ENCODE measurements at regions not wholly inside any gene's neighbourhood (a gene's known extent, or its start where the extent isn't known, plus 50 kb on each side); places are given as distances from the start of the nearest gene placed in this dataset.
A peak's percentile ranks its signal among the peaks of the same experiment; 100 is the strongest.
"Not testable (repeated sequence)": the region's sequence is repeated elsewhere in the genome, so short reads cannot be mapped to it uniquely, and the experiment has no call there.

DNA sequence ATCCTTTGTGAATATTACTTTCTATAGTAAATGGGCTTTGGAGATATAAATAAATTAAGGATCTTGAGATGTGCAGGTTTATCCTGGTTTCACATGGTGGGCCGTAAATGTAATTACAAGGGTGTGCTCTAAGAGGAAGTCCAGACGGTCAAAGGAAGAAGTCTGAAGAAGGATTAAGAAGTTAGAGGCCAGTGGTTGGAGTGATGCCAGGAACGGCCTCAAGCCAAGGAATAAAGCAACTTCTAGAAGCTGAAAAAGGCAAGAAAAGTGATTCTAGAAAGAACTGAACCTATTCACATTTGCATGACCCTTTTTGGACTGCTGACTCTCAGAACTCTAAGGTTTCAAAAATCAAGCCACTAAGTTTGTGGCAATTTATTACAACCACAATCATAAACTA lies 981.3 kb upstream of the ALCAM start:
- no peak for DNase-seq

DNA sequence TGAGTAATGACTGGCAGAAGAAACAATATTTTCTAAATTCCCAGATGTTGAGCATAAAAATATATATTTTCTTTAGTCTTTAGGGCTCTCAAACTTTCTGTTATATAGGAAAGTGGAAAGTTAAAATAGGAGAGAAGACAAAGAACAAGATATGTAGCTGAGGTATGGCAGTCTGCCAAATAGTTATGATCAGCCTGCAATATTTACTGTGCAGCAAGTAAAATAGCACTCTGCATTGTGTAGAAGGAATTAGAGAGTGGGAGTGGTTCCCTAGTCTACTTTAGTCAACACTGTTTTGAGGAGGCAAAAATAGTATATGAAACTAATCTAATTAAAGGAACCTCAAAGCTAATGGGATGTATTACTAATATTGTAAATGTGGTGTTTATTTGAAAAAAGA lies 978.1 kb upstream of the ALCAM start:
- DNase-seq, result peak; percentile 24

DNA sequence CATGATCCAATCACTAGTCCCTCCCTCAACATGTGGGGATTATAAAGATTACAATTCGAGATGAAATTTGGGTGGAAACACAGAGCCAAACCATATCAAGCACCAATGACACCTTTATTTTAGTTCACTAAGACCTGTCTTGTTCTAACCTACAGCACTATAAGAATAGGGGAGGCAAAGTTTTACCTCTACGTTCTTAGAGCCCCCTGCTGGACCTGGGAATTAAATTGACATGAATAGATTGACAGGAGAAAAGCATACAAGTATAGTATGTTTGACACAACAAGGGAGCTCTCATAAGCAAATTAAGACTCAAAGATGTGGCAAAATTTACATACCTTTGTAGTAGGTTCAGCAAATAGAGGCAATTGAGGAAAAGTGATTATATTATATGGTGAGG lies 974.4 kb upstream of the ALCAM start:
- DNase-seq, result no peak

DNA sequence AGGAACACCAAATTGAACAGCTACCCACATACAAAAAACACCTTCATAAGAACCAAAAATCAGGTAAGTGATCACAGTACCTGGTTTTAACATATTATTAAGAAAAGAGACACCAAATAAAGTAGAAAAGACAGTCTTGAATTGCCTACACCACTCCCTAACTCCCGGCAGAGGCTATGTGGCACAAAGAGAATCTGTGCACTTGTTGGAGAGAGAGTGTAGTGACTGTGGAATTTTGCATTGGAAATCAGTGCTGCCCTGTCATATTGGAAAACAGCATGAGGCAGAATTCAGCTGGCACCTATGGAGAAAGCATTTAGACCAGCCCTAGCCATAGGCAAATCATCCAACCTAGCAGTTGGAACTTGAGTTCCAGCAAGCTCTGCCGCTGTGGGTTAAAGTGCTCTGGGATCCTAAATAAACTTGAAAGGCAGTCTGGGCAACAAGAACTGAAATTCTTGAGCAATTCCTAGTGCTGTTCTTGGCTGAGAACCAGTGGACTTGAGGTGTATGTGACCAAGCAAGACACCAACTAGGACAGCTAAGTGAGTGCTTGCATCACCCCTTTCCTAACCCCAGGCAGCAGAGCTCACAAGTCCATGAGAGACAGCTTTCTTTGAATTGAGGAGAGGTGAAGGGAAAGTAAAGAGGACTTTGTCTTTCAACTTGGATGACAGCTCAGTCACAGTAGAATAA lies 969.6 kb upstream of the ALCAM start:
- no peak for DNase-seq

DNA sequence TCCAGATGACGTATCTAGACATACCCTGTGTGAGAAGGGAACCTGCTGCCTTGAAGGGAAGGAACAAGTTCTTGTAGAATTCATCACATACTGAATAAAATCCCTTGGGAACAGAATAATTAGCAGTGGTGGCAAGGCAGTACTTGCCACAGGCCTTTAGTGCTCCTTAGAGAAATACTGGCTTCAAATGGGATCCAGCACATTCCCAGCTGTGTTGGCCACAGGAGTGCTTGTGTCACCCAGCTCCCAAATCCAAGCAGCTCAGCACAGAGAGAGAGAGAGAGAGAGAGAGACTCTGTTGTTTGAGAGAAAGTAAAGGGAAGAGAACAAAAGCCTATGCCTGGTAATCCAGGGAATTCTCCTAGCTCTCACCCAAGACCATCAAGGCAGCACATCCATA lies 969.0 kb upstream of the ALCAM start:
- no peak for DNase-seq

DNA sequence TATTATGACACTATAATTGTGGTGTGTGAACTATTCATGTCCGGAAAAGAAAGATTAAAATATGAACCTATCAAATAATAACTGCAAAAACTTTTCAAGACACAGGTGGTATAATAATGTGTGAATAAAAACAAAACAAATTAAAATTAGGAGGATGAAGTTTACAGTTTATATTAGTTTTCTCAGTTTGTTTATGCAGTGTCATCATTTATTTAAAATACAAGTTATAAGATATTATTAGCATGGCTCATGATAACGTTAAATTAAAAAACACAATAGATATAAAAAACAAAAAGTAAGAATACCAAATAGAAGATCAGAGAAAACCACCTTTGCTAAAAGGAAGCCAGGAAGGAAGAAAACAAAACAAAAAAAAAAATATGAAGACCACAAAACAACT lies 963.8 kb upstream of the ALCAM start:
- no peak for DNase-seq

DNA sequence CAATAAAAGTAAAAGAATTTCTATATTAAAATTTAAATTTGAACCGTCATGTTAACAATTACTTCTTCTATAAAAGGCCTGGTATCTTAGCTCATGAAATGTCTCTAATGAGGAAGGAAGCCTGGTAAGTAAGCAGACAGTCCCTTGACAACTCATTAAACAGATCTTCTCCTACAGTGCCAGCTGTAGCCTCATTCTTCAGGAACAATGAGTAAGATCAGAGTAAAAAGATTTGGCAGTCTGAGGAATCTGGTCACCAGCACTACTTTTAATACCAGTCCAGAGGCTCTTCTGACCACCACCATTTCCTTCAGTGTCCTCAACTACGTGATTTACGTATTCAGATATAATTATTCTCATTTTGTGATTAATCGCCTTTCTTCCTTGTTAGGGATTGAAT lies 955.0 kb upstream of the ALCAM start:
- DNase-seq, result no peak

DNA sequence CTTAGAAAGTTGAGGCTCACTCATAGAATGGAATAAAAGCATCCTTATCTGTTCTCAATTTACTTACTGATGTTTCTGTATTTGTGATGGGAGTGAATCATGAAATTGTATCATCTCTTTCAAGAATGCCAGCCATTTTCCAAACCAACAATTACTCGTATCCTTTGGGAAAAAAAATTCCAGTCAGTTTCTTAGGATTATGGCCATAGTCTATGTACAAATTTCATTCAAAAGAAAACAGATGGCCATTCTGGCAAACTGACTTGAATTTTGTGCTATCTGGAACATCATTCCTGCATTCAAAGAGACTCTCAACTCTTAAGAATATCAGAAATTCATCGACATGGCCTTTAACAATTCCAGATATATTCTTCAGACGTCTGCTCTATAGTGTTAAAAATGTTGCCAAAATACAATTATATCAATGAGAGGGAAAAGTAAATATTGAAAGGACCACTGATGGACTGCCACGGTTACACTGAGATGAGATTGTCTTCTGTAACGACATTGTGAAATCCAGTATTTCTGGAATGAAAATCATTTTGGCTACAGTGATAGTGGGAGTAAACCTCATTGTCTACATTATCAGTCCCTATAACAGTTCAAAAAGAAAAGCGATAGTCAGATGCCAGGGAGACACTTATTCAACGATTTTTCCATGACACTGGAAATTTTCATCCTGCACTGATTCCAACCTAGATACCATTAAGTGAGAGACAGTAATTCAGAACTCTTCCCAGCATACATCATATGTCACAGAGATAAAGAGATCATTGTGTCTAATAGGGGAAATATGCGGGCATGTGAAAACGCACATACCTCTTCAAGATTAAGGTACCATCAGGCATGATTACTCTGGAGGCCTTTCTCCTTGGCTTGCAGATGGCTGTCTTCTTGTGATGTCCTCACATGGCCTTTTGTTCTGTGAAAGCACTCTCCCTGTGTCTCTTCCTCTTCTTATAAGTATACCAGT lies 953.8 kb upstream of the ALCAM start:
- DNase-seq, result no peak

DNA sequence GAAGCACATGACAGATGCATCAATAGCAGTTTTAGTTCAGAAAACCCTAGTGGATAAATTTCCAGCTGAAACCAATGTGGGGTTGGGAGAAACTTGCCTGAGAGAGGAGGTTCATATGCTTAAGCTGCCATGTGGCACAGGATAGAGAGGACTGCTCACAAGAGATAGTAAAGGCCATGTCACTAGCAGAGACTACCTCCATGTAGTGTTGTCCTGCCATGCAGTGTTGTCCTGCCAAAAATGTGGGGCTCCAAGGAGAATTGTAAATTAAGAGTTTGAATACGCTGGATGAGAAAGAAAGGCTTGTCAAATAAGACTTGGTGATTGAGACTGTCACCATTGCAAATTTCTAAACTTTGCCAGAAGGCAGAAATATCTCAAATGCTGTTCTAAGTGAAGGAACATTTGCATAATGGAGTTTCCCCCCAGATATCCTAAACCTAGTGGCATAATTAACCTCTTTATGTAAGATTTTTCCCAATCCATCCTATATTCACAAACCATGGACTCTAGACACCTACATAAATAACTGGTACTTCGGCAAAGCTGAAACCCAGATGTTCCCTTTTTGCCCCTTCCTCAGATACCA lies 938.3 kb upstream of the ALCAM start:
- no peak for DNase-seq

DNA sequence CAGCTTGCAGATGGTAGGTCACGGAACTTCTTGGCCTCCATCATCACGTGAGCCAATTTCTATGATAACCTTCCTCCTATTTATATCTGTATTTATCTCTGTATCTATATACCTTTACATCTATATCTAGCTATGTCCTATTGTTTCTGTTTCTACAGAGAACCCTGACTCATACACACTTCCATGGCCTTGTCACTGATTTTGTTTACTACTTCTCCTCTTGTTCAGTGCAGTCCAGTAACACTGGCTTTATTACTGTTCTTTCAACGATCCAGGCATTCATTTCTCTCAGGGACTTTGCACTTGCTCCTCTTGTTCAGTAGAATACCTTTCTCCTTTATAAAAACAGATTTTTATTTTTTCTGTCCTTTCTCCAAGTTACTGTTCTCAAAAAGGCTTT lies 937.0 kb upstream of the ALCAM start:
- DNase-seq, result no peak

DNA sequence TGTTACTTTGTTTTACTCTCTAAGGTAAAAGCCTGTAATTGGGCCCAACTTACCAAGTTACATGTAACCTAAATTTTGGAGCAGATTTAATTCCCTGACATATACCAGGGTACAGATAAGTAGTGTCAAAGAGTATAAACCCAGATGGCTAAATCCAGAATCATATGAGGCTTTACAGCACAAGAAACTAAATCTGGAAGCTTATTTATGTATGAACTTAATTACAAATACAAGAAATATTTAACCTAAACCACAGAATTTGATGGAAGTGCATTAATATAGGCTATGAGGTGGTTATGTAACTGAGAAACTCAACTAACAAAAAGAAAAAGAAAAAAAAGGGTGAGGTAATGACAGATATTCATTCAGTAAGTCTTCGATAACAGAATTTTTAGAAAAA lies 930.2 kb upstream of the ALCAM start:
- DNase-seq, result no peak

DNA sequence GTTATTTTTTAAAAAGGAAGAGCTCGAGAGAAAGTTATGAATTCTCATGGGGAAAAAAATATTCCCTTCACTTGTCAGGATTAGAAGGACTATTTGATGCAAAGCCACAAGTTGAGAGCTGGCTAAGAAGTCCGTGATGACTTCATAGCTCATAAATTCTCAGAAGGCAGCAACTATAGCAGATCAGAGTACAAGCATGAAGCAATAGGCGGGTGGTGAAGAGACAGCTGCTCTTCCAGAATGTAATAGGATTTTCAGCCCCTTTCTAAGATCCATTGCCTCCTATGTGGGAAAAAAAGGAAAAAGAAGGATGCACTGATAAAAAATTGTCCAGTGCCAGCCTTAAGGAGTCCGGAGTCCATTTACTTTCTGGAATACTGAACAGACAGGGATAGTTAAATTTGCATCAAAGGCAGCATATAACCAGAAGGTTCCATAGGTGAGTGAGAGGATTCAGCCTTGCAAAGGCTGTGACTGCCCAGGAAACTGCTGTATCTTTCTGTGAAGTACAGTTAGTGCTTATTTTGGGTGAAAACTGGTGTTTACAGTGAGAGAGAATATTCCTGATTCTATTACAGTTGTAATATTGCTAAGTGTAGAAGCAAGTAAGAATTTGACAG lies 929.5 kb upstream of the ALCAM start:
- peak; percentile 77 for DNase-seq

DNA sequence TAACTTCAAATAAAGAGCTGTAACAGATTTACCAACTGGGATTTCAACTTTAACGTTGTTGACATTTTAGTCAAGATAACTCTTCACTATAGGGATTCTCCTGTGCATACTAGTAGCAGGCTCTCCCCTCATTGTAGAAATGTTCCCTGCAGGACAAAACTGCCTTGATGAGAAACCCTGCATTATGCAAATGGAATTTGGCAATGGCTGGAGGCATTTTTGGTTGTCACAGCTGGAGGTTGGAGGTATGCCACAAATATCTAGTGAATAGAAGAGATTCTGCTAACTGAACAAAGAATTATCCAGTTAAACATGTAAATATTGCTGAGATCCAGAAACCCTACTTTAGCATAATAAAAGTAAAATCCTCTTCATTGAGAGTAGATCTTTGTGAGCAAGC lies 928.8 kb upstream of the ALCAM start:
- peak; percentile 63 for DNase-seq

DNA sequence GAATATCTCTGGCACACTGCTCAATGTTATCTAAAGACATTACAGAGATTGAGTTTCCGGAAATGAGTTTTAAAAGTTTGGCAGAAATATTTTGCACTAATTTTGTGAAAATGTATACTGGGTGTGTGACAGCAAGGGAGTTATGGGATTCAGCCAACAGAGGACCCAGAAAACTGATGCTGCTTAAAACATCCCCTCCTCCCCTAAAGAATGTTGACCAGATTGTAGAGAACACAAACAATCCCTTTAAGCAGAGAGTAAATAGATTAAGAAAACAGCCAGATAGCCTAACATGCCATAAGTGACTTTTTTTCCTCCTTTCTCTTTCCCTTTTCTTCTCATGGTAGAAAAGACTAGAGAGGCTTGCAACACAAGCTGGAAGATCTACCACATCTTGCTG lies 928.0 kb upstream of the ALCAM start:
- DNase-seq, result no peak

DNA sequence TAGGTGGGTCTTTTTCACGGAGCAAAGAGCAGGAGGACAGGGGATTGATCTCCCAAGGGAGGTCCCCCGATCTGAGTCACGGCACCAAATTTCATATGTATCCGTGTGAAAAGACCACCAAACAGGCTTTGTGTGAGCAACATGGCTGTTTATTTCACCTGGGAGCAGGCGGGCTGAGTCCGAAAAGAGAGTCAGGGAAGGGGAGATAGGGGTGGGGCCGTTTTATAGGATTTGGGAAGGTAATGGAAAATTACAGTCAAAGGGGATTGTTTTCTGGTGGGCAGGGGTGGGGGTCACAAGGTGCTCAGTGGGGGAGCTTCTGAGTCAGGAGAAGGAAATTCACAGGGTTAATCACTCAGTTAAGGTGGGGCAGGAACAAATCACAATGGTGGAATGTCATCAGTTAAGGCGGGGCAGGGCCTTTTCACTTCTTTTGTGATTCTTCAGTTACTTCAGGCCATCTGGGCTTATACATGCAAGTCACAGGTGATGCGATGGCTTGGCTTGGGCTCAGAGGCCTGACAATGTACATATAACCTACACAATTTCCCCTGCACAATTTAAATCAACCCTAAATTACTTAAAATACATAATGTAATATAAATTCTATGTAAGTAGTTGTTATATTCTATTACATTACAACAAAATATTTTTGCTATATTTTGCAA lies 921.3 kb upstream of the ALCAM start:
- not testable (repeated sequence) for DNase-seq

DNA sequence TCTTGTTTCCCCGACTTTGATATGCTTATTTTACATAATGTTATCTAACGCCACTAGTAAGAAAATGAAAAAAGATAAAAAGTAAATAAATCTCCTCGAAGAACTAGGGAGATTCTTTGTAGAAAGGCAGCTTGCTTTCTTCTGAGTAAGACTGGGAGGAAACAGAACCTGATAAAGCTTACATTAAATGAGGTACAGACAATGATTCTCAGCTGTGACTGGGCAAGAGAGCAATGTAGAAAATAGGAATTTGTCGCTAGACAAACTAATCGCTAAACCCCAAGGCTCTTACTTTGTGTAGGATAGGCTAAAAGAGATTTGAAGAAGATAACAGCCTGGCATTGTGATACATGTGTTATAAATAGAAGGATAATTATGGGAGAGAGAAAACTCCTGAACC lies 919.0 kb upstream of the ALCAM start:
- DNase-seq, result no peak

DNA sequence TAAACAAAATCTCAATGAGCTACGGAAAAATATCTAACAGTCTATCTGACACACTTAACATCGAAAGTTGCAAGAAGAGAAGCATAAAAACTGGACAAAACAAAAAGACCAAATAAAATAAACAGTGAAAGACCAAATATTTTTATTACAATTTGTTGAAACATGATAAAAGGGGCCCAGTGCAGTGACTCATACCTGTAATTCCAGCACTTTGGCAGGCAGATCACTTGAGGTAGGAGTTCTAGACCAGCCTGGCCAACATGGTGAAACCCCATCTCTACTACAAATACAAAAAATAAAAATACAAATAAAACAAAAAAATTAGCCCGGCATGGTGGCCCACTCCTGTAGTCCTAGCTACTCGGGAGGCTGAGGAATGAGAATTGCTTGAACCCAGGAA lies 914.0 kb upstream of the ALCAM start:
- no peak for DNase-seq

DNA sequence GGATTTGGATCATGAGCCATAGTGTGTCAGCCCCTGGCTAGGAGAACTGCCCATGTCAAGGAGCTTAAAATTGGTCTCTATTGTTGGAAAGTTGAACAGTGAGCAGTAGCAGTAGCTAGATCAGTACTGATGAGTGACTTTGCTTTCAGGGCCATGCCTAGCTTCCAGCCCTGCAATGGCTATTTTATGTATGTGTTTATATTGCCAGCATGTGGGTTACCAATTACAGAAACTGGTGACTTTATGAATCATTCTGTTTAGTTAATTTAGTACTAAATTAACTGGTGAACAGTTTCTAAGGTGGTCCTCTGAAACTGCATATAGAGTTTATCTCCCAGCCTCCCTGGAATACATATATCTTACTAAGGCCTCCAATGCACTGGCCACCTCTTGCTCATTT lies 908.1 kb upstream of the ALCAM start:
- no peak for DNase-seq

DNA sequence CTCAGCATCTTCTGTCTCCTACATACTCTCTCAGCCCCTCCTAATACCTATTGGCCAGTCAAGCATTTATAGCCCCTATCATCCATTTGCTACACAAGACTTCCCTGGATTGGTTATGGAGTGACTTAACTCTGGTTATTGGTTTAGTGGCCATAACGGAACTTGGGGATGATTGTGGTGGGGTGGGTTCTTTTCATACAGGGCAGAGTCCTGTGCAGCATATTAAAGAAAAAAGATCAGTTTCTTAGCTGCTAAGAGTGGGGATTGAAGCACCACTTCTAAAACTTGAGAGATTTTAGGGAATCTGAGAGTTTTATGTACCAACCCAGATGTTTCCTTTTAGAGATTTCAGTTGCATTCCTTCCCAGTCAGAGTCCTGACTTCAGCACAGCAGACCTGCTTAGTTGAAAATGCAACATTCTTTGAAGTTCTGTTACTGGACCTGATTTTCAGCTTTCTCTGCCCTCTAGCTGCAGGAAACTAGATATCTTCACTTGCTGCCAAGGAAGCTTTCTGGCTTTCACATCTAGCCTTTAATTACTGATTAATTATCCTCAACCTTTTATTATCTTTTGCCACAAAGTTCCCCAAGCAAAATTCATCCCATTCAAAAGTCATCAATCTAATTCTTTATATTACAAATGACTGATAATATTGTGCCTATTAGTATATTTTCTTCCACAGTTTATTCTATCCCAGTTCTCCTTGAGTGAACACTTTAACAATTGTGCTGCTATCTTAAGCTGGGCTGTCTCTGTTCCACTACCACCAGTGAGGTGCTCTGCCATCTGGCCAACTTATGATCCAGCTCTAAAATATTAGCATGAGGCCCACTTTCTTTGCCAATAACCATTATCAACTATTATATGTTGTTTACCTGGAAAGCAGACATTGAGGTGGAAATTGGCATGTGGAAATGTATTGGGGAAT lies 906.0 kb upstream of the ALCAM start:
- no peak for DNase-seq

DNA sequence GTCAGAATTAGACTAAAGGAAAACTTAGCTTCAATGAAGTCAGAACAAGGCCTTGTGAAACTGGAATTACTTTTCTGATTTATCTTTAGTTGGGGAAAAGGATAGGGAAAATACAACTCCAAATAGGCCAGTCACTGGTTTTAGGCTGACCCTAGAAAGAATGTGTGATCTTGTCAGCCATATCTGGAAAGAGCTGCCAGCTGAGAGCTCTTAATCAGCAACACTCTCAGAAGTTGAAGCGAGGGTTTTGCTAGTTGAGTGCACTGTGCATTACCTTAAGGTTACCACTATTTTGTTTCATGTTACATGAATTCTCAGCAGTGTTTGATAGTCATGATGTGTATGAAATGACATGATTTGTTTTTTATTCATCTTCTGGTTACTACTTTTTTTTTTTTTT lies 905.3 kb upstream of the ALCAM start:
- DNase-seq, result no peak

DNA sequence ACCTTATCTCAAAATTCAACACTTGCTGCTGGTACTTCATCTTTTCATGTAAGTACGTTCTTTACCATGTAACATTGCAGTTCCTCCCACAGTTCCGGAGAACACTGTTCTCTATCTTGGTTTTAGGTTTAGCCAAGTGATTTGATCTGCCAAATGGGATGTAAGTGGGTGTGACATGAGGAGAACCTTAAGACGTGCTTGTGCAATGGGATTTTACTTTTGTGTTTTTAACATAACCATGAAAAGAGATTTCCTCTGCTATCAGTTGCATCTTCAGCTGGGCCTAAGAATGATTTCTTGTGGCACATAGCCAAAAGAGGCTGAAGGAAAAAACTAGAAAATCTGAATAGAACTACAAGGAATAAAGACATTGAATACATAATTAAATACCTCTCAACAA lies 894.5 kb upstream of the ALCAM start:
- no peak for DNase-seq
